Neutrophil (primary cell): ENCODE measurements at regions not wholly inside any gene's neighbourhood (a gene's known extent, or its start where the extent isn't known, plus 50 kb on each side); places are given as distances from the start of the nearest gene placed in this dataset.

Source experiments
- H3K27ac ChIP-seq: fragments of 200-600 bp; sonication (generic); 2 replicates; pipeline ENCODE4 v1.5.1; 2016; ENCODE audit warnings: mild to moderate bottlenecking, moderate library complexity
- H3K27me3 ChIP-seq: fragments of 200-600 bp; sonication (generic); 2 replicates; pipeline ENCODE4 v1.6.0; 2016; ENCODE audit warnings: mild to moderate bottlenecking
- H3K36me3 ChIP-seq: fragments of 200-600 bp; sonication (generic); 2 replicates; pipeline ENCODE4 v1.5.1; 2017
- H3K4me1 ChIP-seq, 2 experiments: fragments of 200-600 bp in 1 of 2; sonication (generic) in 1 of 2; 1 replicate in 1 of 2; 2 replicates in 1 of 2; pipeline versions ENCODE4 v1.5.1 to v1.6.1; 2013 to 2016; ENCODE audit warnings: low read depth in 1 of 2, low read length in 1 of 2, mild to moderate bottlenecking in 1 of 2, moderate library complexity in 1 of 2; ENCODE audit not compliant: control insufficient read depth in 1 of 2, insufficient read depth in 1 of 2
- H3K4me3 ChIP-seq, 2 experiments: fragments of 200-600 bp in 1 of 2; sonication (generic) in 1 of 2; 1 replicate in 1 of 2; 2 replicates in 1 of 2; pipeline ENCODE4 v1.5.1; 2013 to 2016; ENCODE audit warnings: low read depth in 1 of 2, low read length in 1 of 2, mild to moderate bottlenecking in 1 of 2, moderate library complexity in 1 of 2
- H3K9me3 ChIP-seq: fragments of 200-600 bp; sonication (generic); 2 replicates; pipeline ENCODE4 v1.5.1; 2016
- TF ChIP-seq, protein P1 (sequence below): fragments of 200-600 bp; sonication (generic); IDR thresholded peaks from 2 replicates; pipeline ENCODE4 v1.5.1; 2016; ENCODE audit warnings: antibody characterized with exemption

DNA sequence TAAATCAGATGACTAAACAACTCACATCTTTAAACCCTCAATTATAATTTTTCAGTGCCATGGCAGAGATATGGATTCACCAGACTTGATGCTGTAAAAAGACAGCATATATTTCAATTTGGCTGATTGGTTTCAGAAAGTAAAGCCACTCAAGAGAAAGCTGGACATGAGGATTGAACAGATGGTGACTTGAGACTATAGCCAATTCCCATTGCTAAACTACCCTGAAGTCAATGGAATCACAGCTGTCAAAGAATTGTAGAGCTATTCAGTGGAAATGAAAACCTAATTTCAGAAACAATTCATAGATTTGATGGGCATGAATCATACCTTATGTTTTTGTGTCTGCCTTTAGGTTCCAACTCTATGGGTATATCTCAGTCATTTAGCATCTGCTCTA is 510.6 kb upstream of the BOD1L1 start:
- no peaks in the 10 kb centered on the region for H3K27me3 ChIP-seq
- TF ChIP-seq, protein P1, sequence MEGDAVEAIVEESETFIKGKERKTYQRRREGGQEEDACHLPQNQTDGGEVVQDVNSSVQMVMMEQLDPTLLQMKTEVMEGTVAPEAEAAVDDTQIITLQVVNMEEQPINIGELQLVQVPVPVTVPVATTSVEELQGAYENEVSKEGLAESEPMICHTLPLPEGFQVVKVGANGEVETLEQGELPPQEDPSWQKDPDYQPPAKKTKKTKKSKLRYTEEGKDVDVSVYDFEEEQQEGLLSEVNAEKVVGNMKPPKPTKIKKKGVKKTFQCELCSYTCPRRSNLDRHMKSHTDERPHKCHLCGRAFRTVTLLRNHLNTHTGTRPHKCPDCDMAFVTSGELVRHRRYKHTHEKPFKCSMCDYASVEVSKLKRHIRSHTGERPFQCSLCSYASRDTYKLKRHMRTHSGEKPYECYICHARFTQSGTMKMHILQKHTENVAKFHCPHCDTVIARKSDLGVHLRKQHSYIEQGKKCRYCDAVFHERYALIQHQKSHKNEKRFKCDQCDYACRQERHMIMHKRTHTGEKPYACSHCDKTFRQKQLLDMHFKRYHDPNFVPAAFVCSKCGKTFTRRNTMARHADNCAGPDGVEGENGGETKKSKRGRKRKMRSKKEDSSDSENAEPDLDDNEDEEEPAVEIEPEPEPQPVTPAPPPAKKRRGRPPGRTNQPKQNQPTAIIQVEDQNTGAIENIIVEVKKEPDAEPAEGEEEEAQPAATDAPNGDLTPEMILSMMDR: no peak

DNA sequence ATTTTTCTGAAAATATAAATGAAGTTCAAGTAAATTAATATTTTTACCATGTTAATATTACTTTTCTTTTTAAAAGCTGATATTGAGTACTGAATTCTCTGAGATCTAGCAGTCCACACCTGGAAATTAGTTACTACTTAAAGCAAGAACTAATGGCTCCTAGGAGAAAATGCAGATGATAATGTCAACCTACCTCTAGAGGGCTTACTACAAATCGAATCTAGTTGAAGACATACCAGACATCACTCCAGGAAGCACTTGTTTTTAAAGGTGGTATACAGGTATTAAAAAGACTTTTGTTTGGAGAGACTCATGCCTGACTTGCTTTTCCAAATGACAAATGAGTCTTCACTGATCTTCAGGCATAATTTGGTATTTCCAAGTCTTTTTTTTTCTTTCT is 516.4 kb upstream of the BOD1L1 start:
- H3K4me3 ChIP-seq: no peak overlapping the region
- no peaks in the 10 kb centered on the region for H3K4me1 ChIP-seq
- H3K27me3 ChIP-seq: no peaks in the 10 kb centered on the region
- no peak overlapping the region for H3K27ac ChIP-seq
- no peaks in the 10 kb centered on the region for H3K36me3 ChIP-seq
- H3K9me3 ChIP-seq: no peaks in the 10 kb centered on the region
- TF ChIP-seq, protein P1: no peak

More for the DNA sequence above, 510.6 kb upstream of the BOD1L1 start:
- Histone ChIP-seq H3K9me3 (no peaks in the 10 kb centered on the region), H3K4me3 (no peak overlapping the region), H3K36me3 (no peaks in the 10 kb centered on the region), H3K4me1 (no peaks in the 10 kb centered on the region), H3K27ac (no peak overlapping the region)

DNA sequence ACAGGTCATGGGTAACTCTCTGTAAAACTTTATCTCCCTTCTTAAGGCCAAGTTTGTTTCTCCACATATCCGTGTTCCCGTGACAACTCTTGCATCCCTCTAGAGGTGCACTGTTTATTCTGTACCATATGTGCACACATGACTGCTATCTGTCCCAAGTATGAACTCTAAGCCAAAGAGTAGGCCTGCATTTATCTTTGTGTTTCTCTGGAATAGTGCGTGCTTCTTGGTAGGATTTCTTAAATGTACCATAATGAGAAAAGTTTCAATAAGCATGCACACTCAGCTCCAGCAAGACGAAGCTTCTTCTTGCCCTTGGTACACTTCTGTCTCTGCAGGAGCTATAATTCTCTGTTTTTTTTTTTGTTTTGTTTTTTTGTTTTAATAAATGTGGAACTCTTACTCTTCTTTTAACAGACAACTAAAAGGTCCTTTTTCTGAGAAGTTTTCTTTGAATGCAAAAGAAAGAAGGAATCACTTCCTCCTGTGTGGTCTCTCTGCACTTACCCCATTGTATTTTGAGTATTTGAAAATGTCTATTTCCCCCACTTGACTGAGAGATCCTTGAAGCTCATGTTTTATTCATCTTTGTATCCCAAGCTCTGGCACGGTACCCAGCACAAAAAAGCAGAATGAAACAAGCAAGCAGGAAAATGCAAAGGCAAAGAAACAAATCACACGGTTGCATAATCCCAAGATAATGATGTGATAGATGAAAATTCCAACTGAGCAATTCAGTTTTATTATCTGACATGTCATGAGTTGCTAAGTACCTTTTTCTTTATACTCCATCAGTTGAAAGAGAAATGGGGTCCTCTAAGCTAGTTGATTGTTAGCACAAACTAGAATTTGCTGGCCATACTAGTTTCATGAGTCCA is 521.9 kb upstream of the BOD1L1 start:
- TF ChIP-seq, protein P1: no peak
- no peaks in the 10 kb centered on the region for H3K36me3 ChIP-seq
- H3K27me3 ChIP-seq: no peaks in the 10 kb centered on the region
- H3K9me3 ChIP-seq: no peaks in the 10 kb centered on the region
- no peaks in the 10 kb centered on the region for H3K4me1 ChIP-seq
- no peak overlapping the region for H3K4me3 ChIP-seq
- H3K27ac ChIP-seq: no peak overlapping the region

DNA sequence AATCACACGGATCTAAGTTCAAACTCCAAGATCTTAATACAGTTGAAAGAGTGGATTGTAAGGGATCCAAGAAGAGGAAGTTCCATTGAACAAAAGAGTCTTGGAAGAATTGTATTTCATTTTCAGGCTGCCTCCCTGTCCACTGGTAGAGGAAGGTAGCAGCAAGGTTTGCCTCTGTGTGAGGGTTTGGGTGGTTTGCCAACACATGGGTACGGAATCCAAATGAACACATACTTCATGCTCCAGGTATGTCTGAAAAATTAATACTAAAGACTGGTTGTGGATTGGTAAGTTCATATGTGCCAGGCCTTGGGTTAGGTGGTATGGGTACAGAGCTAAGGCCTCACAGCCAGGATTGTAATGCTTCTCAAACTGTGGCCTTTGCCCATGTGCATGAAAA is 523.6 kb upstream of the BOD1L1 start:
- TF ChIP-seq, protein P1: no peak
- Histone ChIP-seq H3K27ac (no peak overlapping the region), H3K4me3 (no peak overlapping the region), H3K9me3 (no peaks in the 10 kb centered on the region), H3K27me3 (no peaks in the 10 kb centered on the region), H3K36me3 (no peaks in the 10 kb centered on the region), H3K4me1 (no peaks in the 10 kb centered on the region)

DNA sequence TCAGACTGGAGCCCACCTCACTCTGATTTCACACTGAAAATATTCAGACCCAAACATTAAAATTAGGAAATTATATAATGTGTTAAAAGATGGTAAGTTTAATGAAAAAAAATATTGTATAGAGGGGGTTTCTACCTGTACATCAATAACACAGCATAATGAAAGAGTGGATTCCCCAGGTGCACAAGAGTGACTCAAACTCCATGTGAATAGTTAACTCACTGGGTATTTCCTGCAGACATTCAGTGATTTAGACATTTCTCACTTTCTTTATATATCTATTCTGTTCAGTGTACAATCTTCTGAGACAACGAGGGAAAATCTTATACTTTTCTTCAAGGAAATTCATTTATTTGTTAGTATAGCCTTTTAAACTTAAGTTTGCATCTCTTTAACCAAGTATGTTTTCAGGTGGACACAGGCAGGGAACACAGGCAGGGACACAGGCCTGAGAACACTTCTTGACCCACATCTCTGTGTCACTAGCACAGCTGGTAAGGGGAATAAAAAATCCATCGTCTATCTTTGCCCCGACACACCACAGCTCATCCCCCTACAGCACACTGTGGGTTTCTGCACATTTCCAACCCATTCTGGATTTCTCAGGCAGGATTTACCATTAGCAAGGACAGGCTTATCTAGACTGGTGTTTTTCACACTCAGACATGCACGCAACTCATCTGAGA is 525.5 kb upstream of the BOD1L1 start:
- Histone ChIP-seq H3K4me1 (no peaks in the 10 kb centered on the region), H3K4me3 (no peak overlapping the region), H3K27me3 (no peaks in the 10 kb centered on the region), H3K9me3 (no peaks in the 10 kb centered on the region), H3K36me3 (no peaks in the 10 kb centered on the region), H3K27ac (no peak overlapping the region)
- TF ChIP-seq, protein P1: no peak
